ENCODE measurements at regions not wholly inside any gene's neighbourhood (a gene's known extent, or its start where the extent isn't known, plus 50 kb on each side); places are given as distances from the start of the nearest gene placed in this dataset.
A peak's percentile ranks its signal among the peaks of the same experiment; 100 is the strongest.

DNA sequence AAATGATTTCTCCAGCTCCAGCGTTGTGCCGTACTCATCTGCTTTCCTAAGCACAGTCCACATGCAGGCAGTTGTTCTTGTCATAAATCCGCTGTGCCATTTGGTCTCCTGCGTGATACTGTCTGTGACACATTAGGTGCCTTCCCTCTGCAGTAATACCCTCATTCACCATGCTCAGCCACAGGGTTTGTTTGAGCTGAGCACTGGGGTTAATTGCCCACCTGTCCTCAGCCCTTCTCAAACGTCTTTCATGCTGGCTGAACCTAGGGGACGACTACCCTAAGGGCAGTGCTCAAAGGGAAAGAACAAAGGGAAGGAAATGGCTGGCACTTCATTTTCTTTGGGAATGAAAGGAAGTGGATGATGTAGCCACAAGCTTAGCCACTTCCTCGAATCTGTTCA lies 64.2 kb upstream of the MYLIP start:
- Histone ChIP-seq H3K27me3 (no peaks in the 10 kb centered on the region), H3K27ac (no peak overlapping the region), H3K4me3 (no peak overlapping the region), H3K36me3 (no peaks in the 10 kb centered on the region), H3K4me1 (no peaks in the 10 kb centered on the region), H3K9me3 (no peaks in the 10 kb centered on the region)
- intact Hi-C loops (cut with DNase I; ENCODE audit: low total_unique reads) = no loop called here
- TF ChIP-seq POLR2A (IDR thresholded peaks at IDR 0.05) = no peak
- TF ChIP-seq, protein P1, sequence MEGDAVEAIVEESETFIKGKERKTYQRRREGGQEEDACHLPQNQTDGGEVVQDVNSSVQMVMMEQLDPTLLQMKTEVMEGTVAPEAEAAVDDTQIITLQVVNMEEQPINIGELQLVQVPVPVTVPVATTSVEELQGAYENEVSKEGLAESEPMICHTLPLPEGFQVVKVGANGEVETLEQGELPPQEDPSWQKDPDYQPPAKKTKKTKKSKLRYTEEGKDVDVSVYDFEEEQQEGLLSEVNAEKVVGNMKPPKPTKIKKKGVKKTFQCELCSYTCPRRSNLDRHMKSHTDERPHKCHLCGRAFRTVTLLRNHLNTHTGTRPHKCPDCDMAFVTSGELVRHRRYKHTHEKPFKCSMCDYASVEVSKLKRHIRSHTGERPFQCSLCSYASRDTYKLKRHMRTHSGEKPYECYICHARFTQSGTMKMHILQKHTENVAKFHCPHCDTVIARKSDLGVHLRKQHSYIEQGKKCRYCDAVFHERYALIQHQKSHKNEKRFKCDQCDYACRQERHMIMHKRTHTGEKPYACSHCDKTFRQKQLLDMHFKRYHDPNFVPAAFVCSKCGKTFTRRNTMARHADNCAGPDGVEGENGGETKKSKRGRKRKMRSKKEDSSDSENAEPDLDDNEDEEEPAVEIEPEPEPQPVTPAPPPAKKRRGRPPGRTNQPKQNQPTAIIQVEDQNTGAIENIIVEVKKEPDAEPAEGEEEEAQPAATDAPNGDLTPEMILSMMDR (IDR thresholded peaks at IDR 0.05) = no peak
- no peak for TF ChIP-seq EP300 (IDR thresholded peaks at IDR 0.05)
- no peak for TF ChIP-seq POLR2AphosphoS5 (IDR thresholded peaks at IDR 0.05)
- WGBS, 5 donors = 50 to 65% (median 60%) methylated on average over 7 of the region's 7 CpGs
- peak in 1 of 2 donors; percentile 11 for DNase-seq

DNA sequence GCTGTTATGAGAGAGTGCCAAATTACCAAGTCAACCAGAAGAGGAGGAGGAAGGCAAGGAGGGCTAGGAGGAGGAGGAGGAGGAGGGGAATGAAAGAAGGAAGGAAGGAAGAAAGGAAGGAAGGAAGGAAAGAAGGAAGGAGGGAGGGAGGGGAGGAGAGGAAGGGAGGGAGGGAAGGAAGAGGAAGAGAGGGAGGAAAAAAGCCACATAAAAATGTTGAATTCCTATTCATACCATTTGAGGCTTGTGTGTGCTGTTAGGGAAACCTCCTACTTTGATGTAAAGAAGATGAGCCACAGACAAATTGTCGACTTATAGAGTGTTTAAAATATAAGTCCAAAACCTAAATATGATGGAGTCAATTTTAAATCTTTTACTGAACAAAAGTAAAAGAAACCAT lies 65.3 kb upstream of the MYLIP start:
- H3K27ac ChIP-seq = no peak overlapping the region
- intact Hi-C loops (cut with DNase I; ENCODE audit: low total_unique reads) = no loop called here
- TF ChIP-seq EP300 (IDR thresholded peaks at IDR 0.05) (no peak), POLR2AphosphoS5 (IDR thresholded peaks at IDR 0.05) (no peak), POLR2A (IDR thresholded peaks at IDR 0.05) (no peak)
- TF ChIP-seq, protein P1 (IDR thresholded peaks at IDR 0.05) = no peak
- 85 to 97% (median 88%) methylated on average over 1 of the region's 1 CpG for WGBS, 5 donors
- H3K4me3 ChIP-seq = no peak overlapping the region
- H3K4me1 ChIP-seq = peaks cover 0 to under 1% (median 0%) of the 10 kb centered on the region in 4 donors
- no peaks in the 10 kb centered on the region for H3K9me3 ChIP-seq
- H3K36me3 ChIP-seq = no peaks in the 10 kb centered on the region
- DNase-seq = no peak
- H3K27me3 ChIP-seq = no peaks in the 10 kb centered on the region

DNA sequence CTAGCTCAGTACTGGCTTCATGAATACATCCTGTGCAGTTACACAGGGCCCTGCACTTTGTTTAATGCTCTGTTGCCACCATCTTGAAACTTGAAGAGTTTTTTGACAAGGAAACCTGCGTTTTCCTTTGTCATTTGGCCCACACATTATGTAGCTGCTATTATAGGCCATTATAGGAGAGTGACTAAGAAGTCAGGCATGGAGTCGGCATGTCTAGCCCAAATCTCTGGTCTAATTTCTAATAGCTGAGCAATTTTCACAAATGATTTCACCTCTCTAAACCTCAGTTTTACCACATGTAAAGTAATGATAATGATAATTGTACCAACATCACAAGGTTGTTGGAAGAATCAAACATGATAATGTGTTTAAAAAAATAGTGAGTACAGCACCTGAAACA lies 67.1 kb upstream of the MYLIP start:
- intact Hi-C loops (cut with DNase I; ENCODE audit: low total_unique reads) = no loop called here
- TF ChIP-seq, protein P1 (IDR thresholded peaks at IDR 0.05) = no peak
- TF ChIP-seq POLR2A (IDR thresholded peaks at IDR 0.05) = no peak
- Histone ChIP-seq H3K36me3 (no peaks in the 10 kb centered on the region), H3K27ac (no peak overlapping the region), H3K4me1 (peaks cover 0 to 7% (median 0%) of the 10 kb centered on the region in 4 donors), H3K9me3 (no peaks in the 10 kb centered on the region), H3K27me3 (no peaks in the 10 kb centered on the region), H3K4me3 (no peak overlapping the region)
- DNase-seq = no peak
- 89 to 100% (median 96%) methylated on average over 2 of the region's 2 CpGs for WGBS, 5 donors

DNA sequence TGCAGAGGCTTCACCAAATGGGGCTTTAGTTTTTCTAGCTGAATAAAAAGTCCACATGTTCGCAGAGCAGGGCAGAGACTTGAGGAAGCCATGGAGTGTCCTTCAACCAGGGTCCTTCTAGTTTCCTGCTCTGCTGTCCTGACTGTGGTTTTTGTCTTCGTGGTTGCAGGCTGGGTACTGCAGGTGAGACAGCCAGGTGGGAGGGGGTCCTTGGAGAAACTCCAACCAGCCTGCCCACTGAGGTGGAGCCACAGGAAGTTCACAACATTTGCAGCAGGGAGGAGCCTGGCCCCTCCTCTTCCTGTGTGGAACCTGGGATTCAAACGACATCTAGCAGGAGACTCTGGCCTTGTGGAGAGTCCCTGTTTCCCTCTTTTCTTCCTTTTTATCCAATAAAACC lies 68.8 kb upstream of the MYLIP start:
- no peaks in the 10 kb centered on the region for H3K36me3 ChIP-seq
- no peak for DNase-seq
- H3K4me3 ChIP-seq = no peak overlapping the region
- no peak overlapping the region for H3K27ac ChIP-seq
- peaks cover 0 to 7% (median 0%) of the 10 kb centered on the region in 4 donors for H3K4me1 ChIP-seq
- WGBS, 5 donors = 61 to 79% (median 74%) methylated on average over 3 of the region's 3 CpGs
- H3K9me3 ChIP-seq = no peaks in the 10 kb centered on the region
- TF ChIP-seq, protein P1 (IDR thresholded peaks at IDR 0.05) = no peak
- TF ChIP-seq POLR2AphosphoS5 (IDR thresholded peaks at IDR 0.05) (no peak), EP300 (IDR thresholded peaks at IDR 0.05) (no peak), POLR2A (IDR thresholded peaks at IDR 0.05) (no peak)
- intact Hi-C loops (cut with DNase I; ENCODE audit: low total_unique reads) = no loop called here
- H3K27me3 ChIP-seq = no peaks in the 10 kb centered on the region

Measured in stomach (tissue), 8 donors.